ENCODE measurements at regions not wholly inside any gene's neighbourhood (a gene's known extent, or its start where the extent isn't known, plus 50 kb on each side); places are given as distances from the start of the nearest gene placed in this dataset.

GRCh38 chr12:20122274-20122673 lies 246.1 kb upstream of the PDE3A start:
- no peak for TF ChIP-seq YY1 (IDR thresholded peaks at IDR 0.05; ENCODE audit: low read depth)
- TF ChIP-seq USF1 (IDR thresholded peaks at IDR 0.05), result no peak
- no peak for TF ChIP-seq TEAD4 (IDR thresholded peaks at IDR 0.05)
